ENCODE measurements at regions not wholly inside any gene's neighbourhood (a gene's known extent, or its start where the extent isn't known, plus 50 kb on each side); places are given as distances from the start of the nearest gene placed in this dataset.

DNA sequence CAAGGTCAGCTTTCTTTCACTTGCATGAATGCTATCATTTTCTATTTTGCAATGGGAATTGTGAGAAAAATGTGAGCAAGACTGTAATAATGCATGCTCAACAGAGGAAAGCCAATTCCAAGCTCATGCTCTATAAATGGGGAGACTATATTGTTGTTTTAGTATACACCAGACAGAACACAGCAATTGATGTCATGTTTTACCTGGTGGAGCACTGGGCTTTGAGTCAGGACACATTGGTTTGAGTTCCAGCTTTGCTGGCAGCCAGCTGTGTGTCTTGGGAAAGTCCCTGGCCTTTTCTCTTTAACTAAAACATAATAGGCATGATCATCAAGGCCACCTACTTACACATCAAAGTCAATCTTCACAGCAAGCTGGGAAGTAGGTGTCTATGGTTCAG, 83.3 kb downstream of the FOXA2 start:
- no peak overlapping the region for H3K27ac Mint-ChIP-seq

More for the DNA sequence above, 83.3 kb downstream of the FOXA2 start:
- H3K56ac ChIP-seq (ENCODE audit: insufficient read length, low read depth, low read length): no peak overlapping the region
- H3K23ac ChIP-seq (ENCODE audit: insufficient read length, low read depth, low read length): no peak overlapping the region
- no peaks in the 10 kb centered on the region for H3K9me3 ChIP-seq (ENCODE audit: control insufficient read depth, low read depth, low read length)
- H3K27ac ChIP-seq (ENCODE audit: insufficient read length, low read depth, low read length): no peak overlapping the region
- Mint-ChIP-seq H3K9me3 (no peaks in the 10 kb centered on the region; a peak in 1 of 5 replicates), H3K4me1 (peaks cover 0 to 6% of the 10 kb centered on the region in 2 experiments; a peak in 1 of 4 replicates), H3K27me3 (ENCODE audit: low read depth) (peaks cover 69% of the 10 kb centered on the region), H3K36me3 (ENCODE audit: insufficient read depth in 1 of 3, low read depth in 3 of 3) (no peaks in the 10 kb centered on the region), H3K4me3 (no peak overlapping the region)
- no peak overlapping the region for H2BK15ac ChIP-seq (ENCODE audit: low read depth, low read length)
- H3K79me2 ChIP-seq (ENCODE audit: insufficient read depth, low read length): no peaks in the 10 kb centered on the region
- DNase-seq: no peak
- no peak overlapping the region for H2AK5ac ChIP-seq (ENCODE audit: insufficient read length, low read length)
- no peak overlapping the region for H2BK5ac ChIP-seq (ENCODE audit: insufficient read length, low read length)
- H3K18ac ChIP-seq (ENCODE audit: insufficient read length, low read depth, low read length): no peak overlapping the region
- no peak overlapping the region for H2BK120ac ChIP-seq (ENCODE audit: low read depth, low read length, poor library complexity, severe bottlenecking)
- no peak overlapping the region for H4K8ac ChIP-seq (replicated peaks; ENCODE audit: insufficient read length, low read depth, low read length)
- no peak overlapping the region for H2BK20ac ChIP-seq (ENCODE audit: low read depth, low read length, poor library complexity, severe bottlenecking)
- no peaks in the 10 kb centered on the region for H3K4me1 ChIP-seq (ENCODE audit: insufficient read depth, low read length)
- no peaks in the 10 kb centered on the region for H4K20me1 ChIP-seq (ENCODE audit: control insufficient read depth, insufficient read depth, insufficient read length)
- no peak overlapping the region for H4K5ac ChIP-seq (ENCODE audit: insufficient read length, low read depth, low read length)
- no peaks in the 10 kb centered on the region for H3K23me2 ChIP-seq (ENCODE audit: insufficient read length, low read depth, low read length, poor library complexity, severe bottlenecking)
- no peak overlapping the region for H3K9ac ChIP-seq (ENCODE audit: extremely low read depth, insufficient read length, low read length)
- H3K14ac ChIP-seq (ENCODE audit: insufficient read depth, low read length): no peak overlapping the region
- no peak overlapping the region for H3K4ac ChIP-seq (ENCODE audit: low read depth, low read length)
- H4K91ac ChIP-seq (ENCODE audit: insufficient read length, low read depth, low read length): no peak overlapping the region
- no peaks in the 10 kb centered on the region for H3K27me3 ChIP-seq (ENCODE audit: insufficient read depth, low read length)
- no peak overlapping the region for H2BK12ac ChIP-seq (ENCODE audit: insufficient read length, low read depth, low read length)
- no peak overlapping the region for H2AFZ ChIP-seq (ENCODE audit: low read length)
- H3K4me2 ChIP-seq (ENCODE audit: insufficient read depth, insufficient read length, low read length): no peak overlapping the region
- no peak overlapping the region for H3T11ph ChIP-seq (ENCODE audit: low read length)
- TF ChIP-seq, protein P1, sequence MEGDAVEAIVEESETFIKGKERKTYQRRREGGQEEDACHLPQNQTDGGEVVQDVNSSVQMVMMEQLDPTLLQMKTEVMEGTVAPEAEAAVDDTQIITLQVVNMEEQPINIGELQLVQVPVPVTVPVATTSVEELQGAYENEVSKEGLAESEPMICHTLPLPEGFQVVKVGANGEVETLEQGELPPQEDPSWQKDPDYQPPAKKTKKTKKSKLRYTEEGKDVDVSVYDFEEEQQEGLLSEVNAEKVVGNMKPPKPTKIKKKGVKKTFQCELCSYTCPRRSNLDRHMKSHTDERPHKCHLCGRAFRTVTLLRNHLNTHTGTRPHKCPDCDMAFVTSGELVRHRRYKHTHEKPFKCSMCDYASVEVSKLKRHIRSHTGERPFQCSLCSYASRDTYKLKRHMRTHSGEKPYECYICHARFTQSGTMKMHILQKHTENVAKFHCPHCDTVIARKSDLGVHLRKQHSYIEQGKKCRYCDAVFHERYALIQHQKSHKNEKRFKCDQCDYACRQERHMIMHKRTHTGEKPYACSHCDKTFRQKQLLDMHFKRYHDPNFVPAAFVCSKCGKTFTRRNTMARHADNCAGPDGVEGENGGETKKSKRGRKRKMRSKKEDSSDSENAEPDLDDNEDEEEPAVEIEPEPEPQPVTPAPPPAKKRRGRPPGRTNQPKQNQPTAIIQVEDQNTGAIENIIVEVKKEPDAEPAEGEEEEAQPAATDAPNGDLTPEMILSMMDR (conservative IDR thresholded peaks at IDR 0.05): no peak
- H3K79me1 ChIP-seq (ENCODE audit: insufficient read depth, low read depth, low read length, poor library complexity, severe bottlenecking): no peaks in the 10 kb centered on the region

All from H9 (cell line).